H1 (cell line): ENCODE measurements at regions not wholly inside any gene's neighbourhood (a gene's known extent, or its start where the extent isn't known, plus 50 kb on each side); places are given as distances from the start of the nearest gene placed in this dataset.

Experiments used
- CTCF ChIA-PET: fragments of 300-600 bp; sonication (Branson Sonifier 250); formaldehyde crosslinking; loops from one replicate; lab custom pipeline; 2021; ENCODE audit not compliant: partially characterized antibody; lab: Charles Lee
- POLR2A ChIA-PET: fragments of 300-600 bp; sonication (Branson Sonifier 250); formaldehyde crosslinking; loops from one replicate; lab custom pipeline; 2021; ENCODE audit warnings: inconsistent platforms; ENCODE audit not compliant: partially characterized antibody; lab: Charles Lee
- DNase-seq, 2 experiments: peaks; one replicate each; pipeline versions ENCODE4 v3.0.0 to v3.0.0-alpha.2; 2010 to 2022; ENCODE audit warnings: low spot score in 2 of 2, low read depth in 1 of 2, mixed read lengths in 1 of 2
- FAIRE-seq: peaks from 2 replicates; lab custom pipeline; 2011; peaks lifted over from hg19 to GRCh38; lab: Jason Lieb, UNC
- H2AFZ ChIP-seq: 2 replicates; pipeline ENCODE4 v1.8.1; 2012; ENCODE audit warnings: low read length, inconsistent platforms
- H2AK5ac ChIP-seq: 2 replicates; pipeline ENCODE4 v1.6.1; 2013; ENCODE audit warnings: low read depth, low read length
- H2BK120ac ChIP-seq: replicated peaks from 2 replicates; pipeline ENCODE3; 2013; ENCODE audit warnings: low read depth, low read length, inconsistent platforms
- H2BK12ac ChIP-seq: 2 replicates; pipeline ENCODE4 v1.6.1; 2013; ENCODE audit warnings: low read depth, low read length
- H2BK15ac ChIP-seq: 2 replicates; pipeline ENCODE4 v1.6.1; 2013; ENCODE audit warnings: low read length
- H2BK20ac ChIP-seq: 2 replicates; pipeline ENCODE4 v1.6.1; 2013; ENCODE audit warnings: low read length
- H2BK5ac ChIP-seq: 2 replicates; pipeline ENCODE4 v1.6.1; 2013; ENCODE audit warnings: low read depth, low read length
- H3K14ac ChIP-seq: 2 replicates; pipeline ENCODE4 v1.6.1; 2013; ENCODE audit warnings: inconsistent platforms; ENCODE audit not compliant: insufficient read length
- H3K18ac ChIP-seq: 2 replicates; pipeline ENCODE4 v1.6.1; 2013; ENCODE audit warnings: low read length; ENCODE audit errors: extremely low read depth
- H3K23ac ChIP-seq: 2 replicates; pipeline ENCODE4 v1.6.1; 2013; ENCODE audit warnings: inconsistent platforms; ENCODE audit not compliant: insufficient read length
- H3K23me2 ChIP-seq: 2 replicates; pipeline ENCODE4 v1.6.1; 2013; ENCODE audit warnings: low read depth, low read length
- H3K27ac ChIP-seq: 2 replicates; pipeline ENCODE4 v1.6.1; 2011; ENCODE audit warnings: low read depth, low read length, inconsistent platforms
- H3K27me3 ChIP-seq, 4 experiments: replicated peaks in 1 of 4; 1 replicate in 1 of 4; 2 replicates in 3 of 4; pipeline versions ENCODE4 v1.6.1 to v1.8.1; 2011 to 2013; ENCODE audit warnings: low read length in 3 of 4, mild to moderate bottlenecking in 3 of 4, inconsistent platforms in 2 of 4, mixed read lengths in 2 of 4, moderate library complexity in 1 of 4; ENCODE audit not compliant: control insufficient read depth in 3 of 4, insufficient read depth in 3 of 4; ENCODE audit errors: extremely low read depth in 1 of 4
- H3K36me3 ChIP-seq, 4 experiments: 2 replicates each; pipeline versions ENCODE4 v1.6.1 to v1.8.1; 2011 to 2013; ENCODE audit warnings: mild to moderate bottlenecking in 4 of 4, low read length in 3 of 4, moderate library complexity in 2 of 4, control low read depth in 1 of 4, inconsistent platforms in 1 of 4; ENCODE audit not compliant: insufficient read depth in 4 of 4, control insufficient read depth in 2 of 4
- H3K4ac ChIP-seq: replicated peaks from 2 replicates; pipeline ENCODE3; 2013; ENCODE audit warnings: low read length, low read depth, mixed read lengths, inconsistent platforms; ENCODE audit not compliant: insufficient read length
- H3K4me1 ChIP-seq, 4 experiments: replicated peaks in 1 of 4; 1 replicate in 1 of 4; 2 replicates in 3 of 4; pipeline versions ENCODE4 v1.6.1 to v1.8.1; 2011 to 2013; ENCODE audit warnings: low read length in 3 of 4, inconsistent platforms in 2 of 4, mixed read lengths in 1 of 4; ENCODE audit not compliant: insufficient read depth in 4 of 4, control insufficient read depth in 3 of 4
- H3K4me2 ChIP-seq, 2 experiments: 2 replicates each; pipeline versions ENCODE4 v1.6.1 to v1.8.1; 2011 to 2013; ENCODE audit warnings: low read depth in 2 of 2, low read length in 2 of 2, control low read depth in 1 of 2, inconsistent platforms in 1 of 2, mild to moderate bottlenecking in 1 of 2; ENCODE audit not compliant: insufficient read depth in 1 of 2
- H3K4me3 ChIP-seq, 4 experiments: fragments of 200-600, 300-600 bp in 1 of 4; sonication (generic), shearing (Covaris generic), sonication (Bioruptor Twin) in 1 of 4; 2 replicates each; pipeline versions ENCODE4 v1.5.1 to v1.8.1; 2011 to 2016; ENCODE audit warnings: low read length in 4 of 4, low read depth in 3 of 4, control low read depth in 2 of 4, inconsistent platforms in 2 of 4, mild to moderate bottlenecking in 2 of 4, mixed read lengths in 1 of 4, moderate library complexity in 1 of 4; ENCODE audit not compliant: insufficient read depth in 2 of 4; ENCODE audit errors: extremely low read depth in 1 of 4
- H3K56ac ChIP-seq: replicated peaks from 2 replicates; pipeline ENCODE3; 2013; ENCODE audit warnings: low read depth, mild to moderate bottlenecking, mixed read lengths, low read length, inconsistent platforms; ENCODE audit not compliant: insufficient read length
- H3K79me1 ChIP-seq: 2 replicates; pipeline ENCODE4 v1.6.1; 2013; ENCODE audit warnings: low read depth, low read length, control low read depth
- H3K79me2 ChIP-seq, 2 experiments: 2 replicates each; pipeline versions ENCODE4 v1.6.1 to v1.8.1; 2012 to 2013; ENCODE audit warnings: low read length in 2 of 2, mild to moderate bottlenecking in 2 of 2, inconsistent platforms in 1 of 2; ENCODE audit not compliant: insufficient read depth in 2 of 2, control insufficient read depth in 1 of 2
- H3K9ac ChIP-seq, 4 experiments: replicated peaks in 1 of 4; 1 replicate in 1 of 4; 2 replicates in 3 of 4; pipeline versions ENCODE4 v1.6.1 to v1.8.1; 2011 to 2013; ENCODE audit warnings: low read depth in 3 of 4, low read length in 3 of 4, control low read depth in 2 of 4, mild to moderate bottlenecking in 2 of 4, moderate library complexity in 2 of 4, inconsistent platforms in 1 of 4; ENCODE audit errors: extremely low read depth in 1 of 4
- H3K9me3 ChIP-seq, 2 experiments: 2 replicates each; pipeline versions ENCODE4 v1.6.1 to v1.8.1; 2012 to 2013; ENCODE audit warnings: mild to moderate bottlenecking in 2 of 2, moderate library complexity in 2 of 2, control low read depth in 1 of 2, inconsistent platforms in 1 of 2, low read depth in 1 of 2, low read length in 1 of 2, mixed read lengths in 1 of 2; ENCODE audit not compliant: insufficient read depth in 2 of 2
- H4K20me1 ChIP-seq, 2 experiments: replicated peaks in 1 of 2; 2 replicates each; pipeline versions ENCODE3 to v1.8.1; 2011 to 2013; ENCODE audit warnings: inconsistent platforms in 2 of 2, low read length in 2 of 2, mild to moderate bottlenecking in 1 of 2; ENCODE audit not compliant: insufficient read depth in 2 of 2, control insufficient read depth in 1 of 2
- H4K5ac ChIP-seq: 2 replicates; pipeline ENCODE4 v1.6.1; 2013; ENCODE audit warnings: low read length, low read depth, mixed read lengths, inconsistent platforms; ENCODE audit not compliant: insufficient read length
- H4K8ac ChIP-seq: 2 replicates; pipeline ENCODE4 v1.8.0; 2013; ENCODE audit warnings: mild to moderate bottlenecking, moderate library complexity, low read length, inconsistent platforms; ENCODE audit not compliant: insufficient read depth; ENCODE audit errors: extremely low read depth
- H4K91ac ChIP-seq: replicated peaks from 2 replicates; pipeline ENCODE3; 2013; ENCODE audit warnings: low read length, mixed read lengths, inconsistent platforms; ENCODE audit not compliant: insufficient read length
- BRCA1 ChIP-seq: IDR thresholded peaks from 2 replicates; pipeline ENCODE4 v1.6.1; 2012; ENCODE audit warnings: low read depth, low read length, improper control_type of control experiment
- CBX5 ChIP-seq: fragments of 300-800, 300-1000 bp; sonication (generic); IDR thresholded peaks from 2 replicates; pipeline ENCODE4 v1.7.1; 2016; ENCODE audit warnings: antibody characterized with exemption, low read length, low read depth
- CEBPB ChIP-seq: IDR thresholded peaks from 2 replicates; pipeline ENCODE4 v1.6.1; 2012; ENCODE audit warnings: low read depth, low read length
- HDAC6 ChIP-seq: IDR thresholded peaks from one replicate; pipeline ENCODE4 v1.7.1; 2012; ENCODE audit warnings: low read depth, mild to moderate bottlenecking, inconsistent platforms, low read length, moderate library complexity
- KDM4A ChIP-seq: IDR thresholded peaks from one replicate; pipeline ENCODE4 v1.7.1; 2012; ENCODE audit warnings: low read depth, mild to moderate bottlenecking, moderate library complexity, low read length, inconsistent platforms; ENCODE audit not compliant: severe bottlenecking
- NANOG ChIP-seq: IDR thresholded peaks from 2 replicates; pipeline ENCODE4 v1.6.1; 2011; ENCODE audit warnings: low read length, low read depth, mild to moderate bottlenecking, inconsistent platforms; ENCODE audit not compliant: insufficient read depth, poor library complexity, severe bottlenecking
- PHF8 ChIP-seq: fragments of 200-600 bp; sonication (generic); conservative IDR thresholded peaks from 2 replicates; pipeline ENCODE4 v1.7.1; 2012; ENCODE audit warnings: low read depth, mild to moderate bottlenecking, inconsistent platforms, low read length, moderate library complexity
- POLR2A ChIP-seq, 2 experiments: IDR thresholded peaks; 1 replicate in 1 of 2; 2 replicates in 1 of 2; pipeline ENCODE4 v1.6.1; 2011; ENCODE audit warnings: low read depth in 2 of 2, low read length in 2 of 2, mild to moderate bottlenecking in 2 of 2; ENCODE audit errors: control extremely low read depth in 1 of 2
- SAP30 ChIP-seq: fragments of 300-600 bp; sonication (generic); IDR thresholded peaks from 2 replicates; pipeline ENCODE4 v1.7.1; 2012; ENCODE audit warnings: low read length, moderate library complexity, mild to moderate bottlenecking, inconsistent platforms; ENCODE audit not compliant: insufficient read depth, insufficient replicate concordance
- SP1 ChIP-seq: IDR thresholded peaks from 2 replicates; pipeline ENCODE4 v1.6.1; 2011; ENCODE audit warnings: low read depth, low read length
- SP4 ChIP-seq: IDR thresholded peaks from 2 replicates; pipeline ENCODE4 v1.6.1; 2012; ENCODE audit warnings: low read length, inconsistent platforms
- TBP ChIP-seq: IDR thresholded peaks from 2 replicates; pipeline ENCODE4 v1.6.1; 2011; ENCODE audit warnings: low read depth, low read length, improper control_type of control experiment
- ZNF274 ChIP-seq: IDR thresholded peaks from 2 replicates; pipeline ENCODE4 v1.7.0; 2012; ENCODE audit warnings: low read length, borderline replicate concordance; ENCODE audit errors: extremely low read depth
- WGBS, 2 experiments: shearing (Covaris generic) in 1 of 2; methylation state at CpG; one replicate each; pipeline versions ENCODE4 v1.1.6 to v1.1.7; 2013 to 2015; ENCODE audit warnings: low lambda C conversion rate in 2 of 2, mixed read lengths in 2 of 2, inconsistent platforms in 1 of 2, low coverage in 1 of 2, missing lambda C conversion rate in 1 of 2; ENCODE audit not compliant: insufficient replicate concordance in 2 of 2, insufficient coverage in 1 of 2, insufficient read length in 1 of 2; ENCODE audit errors: extremely low coverage in 1 of 2, missing lambda C conversion rate in 1 of 2; 5-methylcytosine and 5-hydroxymethylcytosine counted together

GRCh38 chr1:103208844-103209243 lies 100.5 kb upstream of the COL11A1 start:
- 90% methylated on average over 2 of the region's 2 CpGs; no CpG with 5 or more reads in 1 of the 2 experiments for WGBS, 2 experiments
- Histone ChIP-seq H3K36me3 (no peaks in the 10 kb centered on the region), H3K4me2 (no peak overlapping the region), H2BK5ac (no peak overlapping the region), H3K4ac (no peak overlapping the region), H2AFZ (no peak overlapping the region), H2BK15ac (no peak overlapping the region), H3K56ac (no peak overlapping the region), H3K27me3 (no peaks in the 10 kb centered on the region), H4K20me1 (no peaks in the 10 kb centered on the region), H2AK5ac (no peak overlapping the region), H3K18ac (no peak overlapping the region), H4K5ac (no peak overlapping the region), H3K14ac (no peak overlapping the region), H3K79me1 (no peaks in the 10 kb centered on the region), H3K9me3 (no peaks in the 10 kb centered on the region), H3K4me1 (no peaks in the 10 kb centered on the region), H2BK20ac (no peak overlapping the region), H4K91ac (no peak overlapping the region), H3K79me2 (no peaks in the 10 kb centered on the region), H2BK120ac (no peak overlapping the region), H3K23ac (no peak overlapping the region), H3K23me2 (no peaks in the 10 kb centered on the region), H3K27ac (no peak overlapping the region), H2BK12ac (no peak overlapping the region), H3K9ac (no peak overlapping the region), H4K8ac (no peak overlapping the region), H3K4me3 (no peak overlapping the region)
- FAIRE-seq (no peak), DNase-seq (no peak)
- TF ChIP-seq TBP (no peak), CBX5 (no peak), POLR2A (IDR thresholded peaks at IDR 0.05; ENCODE audit: control extremely low read depth in 1 of 2, low read depth in 2 of 2, low read length in 2 of 2) (no peak), CEBPB (no peak), NANOG (no peak), SP1 (no peak), HDAC6 (no peak), PHF8 (no peak), SP4 (no peak), SAP30 (no peak), BRCA1 (no peak), KDM4A (no peak), ZNF274 (no peak)
- CTCF ChIA-PET: no interaction called here
- POLR2A ChIA-PET: no interaction called here
